GM21423 (cell line): ENCODE measurements at regions not wholly inside any gene's neighbourhood (a gene's known extent, or its start where the extent isn't known, plus 50 kb on each side); places are given as distances from the start of the nearest gene placed in this dataset.
A peak's percentile ranks its signal among the peaks of the same experiment; 100 is the strongest.
"Not testable (repeated sequence)": the region's sequence is repeated elsewhere in the genome, so short reads cannot be mapped to it uniquely, and the experiment has no call there.

Source experiments
- ATAC-seq: cut with Tn5 transposase; IDR thresholded peaks from one replicate; pipeline ENCODE4 v1.9.1; 2021; ENCODE audit warnings: mild to moderate bottlenecking, moderate library complexity; ENCODE audit not compliant: unreplicated experiment

DNA sequence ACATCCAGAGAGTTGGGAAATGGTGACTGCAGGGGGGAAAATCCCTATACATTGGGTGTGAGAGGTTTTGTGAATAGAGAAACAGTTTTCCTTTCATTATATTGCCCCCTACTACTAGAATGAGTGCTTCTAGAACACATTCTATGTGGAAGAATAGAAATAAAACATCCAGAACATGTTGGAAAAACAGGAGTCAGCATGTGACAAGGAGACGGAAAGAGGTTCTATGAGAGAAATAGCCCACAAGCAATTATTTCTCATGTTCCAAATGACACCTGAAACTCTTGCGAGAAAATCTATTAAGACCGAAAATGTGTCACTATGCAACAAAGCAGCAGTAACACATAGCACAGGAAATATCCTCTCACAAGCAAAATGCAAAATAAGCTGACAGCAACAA is 202.7 kb upstream of the SPOPL start:
- ATAC-seq = peak; percentile 59

- no peak for ATAC-seq
Measured at GRCh38 chr2:138306626-138307025, 194.9 kb upstream of the SPOPL start.

DNA sequence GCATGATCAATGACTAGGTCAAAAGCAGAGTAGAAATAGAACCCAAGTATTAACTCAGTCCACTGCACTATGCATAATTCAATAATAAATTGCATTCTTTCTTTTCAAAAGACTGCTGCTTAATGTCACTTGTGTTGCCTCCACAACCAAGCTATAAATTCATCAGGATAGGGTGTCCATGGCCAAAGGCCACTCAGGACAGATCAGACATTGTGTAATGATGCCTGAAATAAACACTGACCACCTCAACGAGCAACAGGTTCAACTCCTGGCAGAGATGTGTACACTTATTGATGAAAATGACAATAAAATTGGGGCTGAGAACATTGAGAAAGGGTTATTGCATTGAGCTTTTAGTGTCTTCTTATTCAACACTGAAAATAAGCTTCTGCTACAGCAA is 194.5 kb upstream of the SPOPL start:
- ATAC-seq = no peak

GRCh38 chr2:138309760-138310159 is 191.8 kb upstream of the SPOPL start:
- ATAC-seq = no peak

- ATAC-seq = no peak
Measured at GRCh38 chr2:138312061-138312460, 189.5 kb upstream of the SPOPL start.

DNA sequence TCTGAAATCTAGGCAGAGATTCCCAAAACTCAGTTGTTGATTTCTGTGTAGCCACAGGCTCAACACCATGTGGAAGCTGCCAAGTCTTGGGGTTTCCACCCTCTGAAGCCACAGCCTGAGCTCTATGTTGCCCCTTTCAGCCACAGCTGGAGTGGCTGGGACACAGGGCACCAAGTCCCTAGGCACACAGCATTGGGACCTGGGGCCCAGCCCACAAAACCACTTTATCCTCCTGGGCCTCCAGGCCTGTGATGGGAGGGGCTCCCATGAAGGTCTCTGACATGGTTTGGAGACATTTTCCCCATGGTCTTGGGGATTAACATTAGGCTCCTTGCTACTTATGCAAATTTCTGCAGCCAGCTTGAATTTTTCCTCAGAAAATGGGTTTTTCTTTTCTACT is 186.0 kb upstream of the SPOPL start:
- not testable (repeated sequence) for ATAC-seq

GRCh38 chr2:138319616-138320015 is 182.0 kb upstream of the SPOPL start:
- ATAC-seq = no peak

GRCh38 chr2:138321458-138321857 is 180.1 kb upstream of the SPOPL start:
- ATAC-seq = no peak

DNA sequence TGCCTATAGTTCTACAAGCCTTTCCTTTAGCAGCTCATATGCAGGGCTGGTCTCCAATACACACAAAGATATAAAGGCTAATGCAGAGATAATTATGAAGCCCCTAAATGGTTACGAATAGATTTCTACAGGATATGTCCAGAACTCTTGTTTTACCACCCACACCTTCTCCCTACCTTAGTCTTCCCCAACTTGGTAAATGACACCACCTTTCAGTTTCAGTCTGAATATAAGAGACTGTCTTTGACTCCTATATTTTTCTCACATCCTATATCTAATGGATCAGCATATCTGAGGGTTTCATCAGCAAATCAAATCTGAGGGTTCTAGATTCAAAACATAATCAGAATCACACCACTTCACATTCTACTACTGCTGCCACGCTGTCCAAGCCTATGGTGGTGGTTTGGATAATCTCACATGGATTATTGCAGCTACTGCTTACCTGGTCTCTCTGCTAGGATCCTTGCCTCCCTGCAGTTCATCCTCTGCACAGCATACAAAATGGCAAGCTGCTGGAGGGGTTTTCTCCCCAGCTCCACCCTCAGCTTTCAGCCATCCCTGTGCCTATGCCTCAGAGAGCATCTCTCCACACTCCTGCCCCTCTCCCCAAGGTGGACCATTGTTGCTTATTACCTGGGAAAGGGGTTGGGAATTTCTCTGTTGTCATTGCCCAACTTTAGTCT is 178.0 kb upstream of the SPOPL start:
- ATAC-seq = no peak

DNA sequence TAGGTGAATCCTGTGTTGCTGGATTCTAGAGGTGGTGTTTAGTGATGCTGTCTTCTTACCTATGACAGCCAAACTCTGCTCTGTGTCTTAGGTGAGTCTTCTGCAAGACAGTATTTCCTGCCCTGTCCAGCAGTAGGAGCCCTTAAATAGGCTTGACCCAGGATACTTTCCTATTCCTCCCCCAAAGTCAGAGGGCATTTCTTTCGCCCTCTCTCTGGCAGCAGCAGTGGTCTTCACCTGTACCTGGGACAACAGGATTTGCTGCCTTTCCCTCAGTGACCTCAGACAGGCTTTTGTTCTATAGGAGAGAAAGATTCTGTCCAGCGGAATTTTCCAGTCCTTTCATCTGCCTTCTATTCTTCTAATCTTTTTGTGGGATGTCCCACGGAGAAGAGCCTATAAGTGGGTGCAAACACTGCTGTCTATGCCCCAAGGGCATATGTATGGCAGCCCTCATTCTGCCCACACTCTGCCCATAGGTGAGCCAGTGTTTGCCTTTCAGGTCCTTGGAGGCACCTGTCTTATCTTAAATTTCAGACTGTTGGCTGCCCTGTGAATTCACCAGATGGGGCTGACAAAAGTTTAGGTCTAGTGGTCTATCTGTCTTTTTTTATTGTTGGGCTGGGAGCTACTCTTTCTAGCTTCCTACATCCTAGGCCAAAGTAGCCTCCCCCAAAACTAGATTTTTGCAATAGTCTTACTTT is 177.3 kb upstream of the SPOPL start:
- no peak for ATAC-seq

- no peak for ATAC-seq
Measured at GRCh38 chr2:138327967-138328366, 173.6 kb upstream of the SPOPL start.

- no peak for ATAC-seq
Measured at GRCh38 chr2:138329162-138329561, 172.4 kb upstream of the SPOPL start.

DNA sequence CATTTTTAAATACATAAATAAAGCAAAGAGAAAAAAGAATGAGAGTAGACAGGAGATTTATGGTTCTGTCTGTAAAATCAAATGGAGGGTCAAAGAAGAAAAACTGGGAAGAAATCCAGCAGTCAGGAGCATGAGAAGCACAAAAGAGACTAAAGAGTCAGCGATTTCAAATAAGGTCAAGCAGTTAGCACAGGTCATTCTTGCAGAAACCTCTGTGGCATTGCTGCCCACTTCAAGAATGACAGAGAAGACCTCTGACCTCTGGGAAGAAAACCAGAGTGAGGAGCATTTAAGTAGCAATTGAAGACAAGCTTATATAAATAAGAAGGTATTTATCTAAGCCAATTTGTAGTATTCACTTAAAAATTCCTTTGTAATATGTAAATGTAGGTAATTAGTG is 172.0 kb upstream of the SPOPL start:
- no peak for ATAC-seq

DNA sequence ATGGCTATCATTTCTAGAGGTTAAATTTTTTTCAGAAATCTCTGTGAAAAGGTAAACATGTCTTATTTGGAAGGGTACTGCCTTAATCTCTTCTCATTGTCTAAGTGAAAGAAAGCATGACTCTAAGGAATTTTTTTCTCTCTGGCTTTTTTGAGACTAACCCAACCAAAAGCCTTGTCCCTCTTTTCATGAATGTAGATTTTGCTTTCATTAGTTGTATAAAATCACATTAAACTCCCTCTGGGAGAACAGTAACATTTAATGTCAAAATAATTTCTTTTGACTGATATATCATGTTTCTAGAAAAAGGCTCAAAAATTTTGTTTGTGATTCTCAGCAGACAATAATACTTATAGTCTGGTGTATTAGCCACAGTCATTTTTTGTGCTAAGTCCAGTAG is 168.4 kb upstream of the SPOPL start:
- no peak for ATAC-seq

GRCh38 chr2:138333677-138334076 is 167.9 kb upstream of the SPOPL start:
- no peak for ATAC-seq

- ATAC-seq = no peak
Measured at GRCh38 chr2:138334323-138334722, 167.2 kb upstream of the SPOPL start.

DNA sequence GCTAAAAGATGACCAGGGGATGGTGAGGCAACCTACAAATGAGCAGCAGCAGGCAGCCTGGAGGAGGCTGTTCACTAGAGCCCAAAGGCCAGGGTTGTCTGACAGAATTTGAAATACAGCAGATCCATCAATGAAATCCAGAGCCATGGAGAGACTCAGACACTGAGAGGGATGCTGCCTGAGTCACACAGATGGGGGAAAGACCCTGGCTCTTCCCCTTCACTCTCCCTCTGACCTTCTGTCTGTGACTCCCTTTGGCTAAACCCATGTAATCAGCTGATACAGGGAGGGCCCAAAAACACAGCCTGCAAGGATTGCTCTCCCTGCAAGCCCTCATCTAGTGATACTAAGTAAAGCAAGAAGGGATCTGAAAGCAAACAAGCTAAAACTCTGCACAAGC is 166.5 kb upstream of the SPOPL start:
- no peak for ATAC-seq

DNA sequence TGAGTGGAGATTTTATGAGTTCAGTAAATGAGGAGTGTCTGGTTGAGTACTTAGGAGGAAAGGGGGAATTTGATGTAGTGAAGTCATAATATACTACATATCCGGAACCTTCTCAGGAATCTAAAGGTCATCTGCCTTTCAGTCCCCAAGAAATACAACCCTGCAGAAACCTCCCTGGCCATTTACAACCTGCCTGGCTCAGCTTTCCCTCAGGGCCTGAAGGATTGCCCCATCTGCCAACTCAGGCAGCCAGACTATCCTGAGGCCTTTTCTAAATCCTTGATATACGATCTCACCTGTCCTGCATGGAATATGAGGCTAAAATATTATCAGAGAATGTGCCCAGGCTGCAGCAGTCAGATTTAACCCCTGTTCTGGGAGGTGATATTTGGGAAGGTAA is 165.4 kb upstream of the SPOPL start:
- no peak for ATAC-seq

GRCh38 chr2:138355244-138355643 is 146.3 kb upstream of the SPOPL start:
- ATAC-seq = no peak

- no peak for ATAC-seq
Measured at GRCh38 chr2:138356178-138356577, 145.4 kb upstream of the SPOPL start.

- peak; percentile 72 for ATAC-seq
Measured at GRCh38 chr2:138359532-138359931, 142.0 kb upstream of the SPOPL start.

DNA sequence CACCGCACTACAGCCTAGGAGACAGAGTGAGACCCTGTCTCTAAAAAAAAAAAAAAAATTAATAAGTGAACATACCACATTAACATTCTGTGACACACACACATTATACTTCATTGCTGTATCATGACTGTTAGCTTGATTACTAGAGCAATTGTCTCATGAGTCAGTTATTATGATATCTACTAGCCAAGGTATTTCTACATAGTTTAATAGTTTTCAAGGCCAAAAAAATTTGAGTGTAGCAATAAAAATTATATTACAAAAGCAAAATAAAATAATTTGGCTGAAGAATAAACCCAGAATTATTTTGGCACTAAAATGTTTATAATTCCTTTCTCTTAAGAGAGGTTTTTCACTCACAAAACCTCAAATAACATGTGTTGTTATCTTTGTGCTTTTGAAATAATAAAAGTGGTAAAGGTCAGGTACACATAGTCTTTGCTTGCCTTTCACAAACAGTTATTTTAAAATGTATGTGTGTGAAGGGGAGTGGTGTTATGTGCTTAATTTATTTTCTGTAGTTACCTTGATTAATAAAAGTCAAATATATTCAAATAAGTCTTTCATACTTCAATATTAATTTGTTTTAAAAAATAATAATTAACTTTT is 136.9 kb upstream of the SPOPL start:
- ATAC-seq = no peak
